Activated T-helper 2 cell treated with anti-CD3 and anti-CD28 coated beads, Interferon-gamma antibody, Interleukin-2, Interleukin-4, amounts not matched to agents 10 μg/mL and 5 μg/mL and 100 μg/mL, durations not matched to agents 14 hours and 24 hours and 36 hours (primary cell): ENCODE measurements at regions not wholly inside any gene's neighbourhood (a gene's known extent, or its start where the extent isn't known, plus 50 kb on each side); places are given as distances from the start of the nearest gene placed in this dataset.
A peak's percentile ranks its signal among the peaks of the same experiment; 100 is the strongest.

Experiments
- DNase-seq: peaks from one replicate; pipeline ENCODE4 v3.0.0; 2021; ENCODE audit warnings: low spot score
- H3K27ac Mint-ChIP-seq: one replicate; pipeline ENCODE4 v1.8.0; 2021; ENCODE audit warnings: mixed read lengths
- H3K27me3 Mint-ChIP-seq: one replicate; pipeline ENCODE4 v1.8.0; 2021; ENCODE audit warnings: low read depth, mixed read lengths
- H3K36me3 Mint-ChIP-seq: one replicate; pipeline ENCODE4 v1.8.0; 2021; ENCODE audit warnings: low read depth, mixed read lengths
- H3K4me1 Mint-ChIP-seq: one replicate; pipeline ENCODE4 v1.8.0; 2021; ENCODE audit warnings: low read depth, mixed read lengths
- H3K4me3 Mint-ChIP-seq: one replicate; pipeline ENCODE4 v1.8.0; 2021; ENCODE audit warnings: low read depth, mild to moderate bottlenecking, moderate library complexity, mixed read lengths
- H3K9me3 Mint-ChIP-seq: one replicate; pipeline ENCODE4 v1.8.0; 2021; ENCODE audit warnings: mixed read lengths
- intact Hi-C: fragments of 100-400 bp; cut with micrococcal nuclease; formaldehyde crosslinking; loops from one replicate; pipeline ENCODE4 v1.15.1; 2023

- intact Hi-C loops, result loop anchor here (10.0 kb wide), 2 partner anchors 166 to 334 kb away; no protein-coding TSS in a partner anchor
- no peak for DNase-seq
- Mint-ChIP-seq H3K27me3 (peaks cover 3% of the 10 kb centered on the region), H3K36me3 (no peaks in the 10 kb centered on the region), H3K9me3 (peaks cover 16% of the 10 kb centered on the region), H3K4me1 (peaks cover 14% of the 10 kb centered on the region), H3K4me3 (no peak overlapping the region), H3K27ac (no peak overlapping the region)
Measured at GRCh38 chr2:206368484-206368883, 74.8 kb upstream of the ADAM23 start.

GRCh38 chr2:206368933-206369569 is 74.3 kb upstream of the ADAM23 start:
- H3K36me3 Mint-ChIP-seq, result no peaks in the 10 kb centered on the region
- peaks cover 16% of the 10 kb centered on the region for H3K9me3 Mint-ChIP-seq
- peaks cover 13% of the 10 kb centered on the region for H3K4me1 Mint-ChIP-seq
- DNase-seq, result no peak
- peak overlapping the region; percentile 54 for H3K27ac Mint-ChIP-seq
- H3K4me3 Mint-ChIP-seq, result no peak overlapping the region
- peaks cover 5% of the 10 kb centered on the region for H3K27me3 Mint-ChIP-seq
- intact Hi-C loops, result loop anchor here (10.0 kb wide), 2 partner anchors 166 to 334 kb away; no protein-coding TSS in a partner anchor

- H3K27me3 Mint-ChIP-seq, result peaks cover 9% of the 10 kb centered on the region
- H3K9me3 Mint-ChIP-seq, result peaks cover 19% of the 10 kb centered on the region
- intact Hi-C loops, result no loop called here
- DNase-seq, result no peak
- H3K36me3 Mint-ChIP-seq, result no peaks in the 10 kb centered on the region
- H3K4me3 Mint-ChIP-seq, result no peak overlapping the region
- no peaks in the 10 kb centered on the region for H3K4me1 Mint-ChIP-seq
- H3K27ac Mint-ChIP-seq, result no peak overlapping the region
Measured at GRCh38 chr2:206375956-206376355, 67.4 kb upstream of the ADAM23 start.

- intact Hi-C loops, result no loop called here
- no peak for DNase-seq
- peaks cover 7% of the 10 kb centered on the region for H3K27me3 Mint-ChIP-seq
- no peaks in the 10 kb centered on the region for H3K4me1 Mint-ChIP-seq
- H3K9me3 Mint-ChIP-seq, result peaks cover 9% of the 10 kb centered on the region
- H3K36me3 Mint-ChIP-seq, result no peaks in the 10 kb centered on the region
- no peak overlapping the region for H3K27ac Mint-ChIP-seq
- H3K4me3 Mint-ChIP-seq, result no peak overlapping the region
Measured at GRCh38 chr2:206378835-206379234, 64.5 kb upstream of the ADAM23 start.

GRCh38 chr2:206379266-206379665 is 64.1 kb upstream of the ADAM23 start:
- no peak for DNase-seq
- peaks cover 11% of the 10 kb centered on the region for H3K9me3 Mint-ChIP-seq
- H3K4me1 Mint-ChIP-seq, result no peaks in the 10 kb centered on the region
- H3K4me3 Mint-ChIP-seq, result no peak overlapping the region
- H3K27me3 Mint-ChIP-seq, result peaks cover 4% of the 10 kb centered on the region
- intact Hi-C loops, result no loop called here
- no peaks in the 10 kb centered on the region for H3K36me3 Mint-ChIP-seq
- H3K27ac Mint-ChIP-seq, result no peak overlapping the region

- Mint-ChIP-seq H3K27me3 (peaks cover 4% of the 10 kb centered on the region), H3K36me3 (no peaks in the 10 kb centered on the region), H3K4me3 (no peak overlapping the region), H3K9me3 (peaks cover 12% of the 10 kb centered on the region), H3K4me1 (no peaks in the 10 kb centered on the region), H3K27ac (no peak overlapping the region)
- no peak for DNase-seq
- intact Hi-C loops, result no loop called here
Measured at GRCh38 chr2:206379886-206380285, 63.4 kb upstream of the ADAM23 start.

GRCh38 chr2:206381881-206382280 is 61.5 kb upstream of the ADAM23 start:
- no peaks in the 10 kb centered on the region for H3K4me1 Mint-ChIP-seq
- peaks cover 4% of the 10 kb centered on the region for H3K27me3 Mint-ChIP-seq
- H3K4me3 Mint-ChIP-seq, result no peak overlapping the region
- H3K36me3 Mint-ChIP-seq, result no peaks in the 10 kb centered on the region
- DNase-seq, result no peak
- intact Hi-C loops, result no loop called here
- H3K9me3 Mint-ChIP-seq, result peaks cover 7% of the 10 kb centered on the region
- no peak overlapping the region for H3K27ac Mint-ChIP-seq

GRCh38 chr2:206383669-206384068 is 59.7 kb upstream of the ADAM23 start:
- intact Hi-C loops, result no loop called here
- H3K9me3 Mint-ChIP-seq, result peaks cover 7% of the 10 kb centered on the region
- no peaks in the 10 kb centered on the region for H3K36me3 Mint-ChIP-seq
- no peaks in the 10 kb centered on the region for H3K4me1 Mint-ChIP-seq
- DNase-seq, result no peak
- no peak overlapping the region for H3K4me3 Mint-ChIP-seq
- H3K27me3 Mint-ChIP-seq, result peaks cover 4% of the 10 kb centered on the region
- H3K27ac Mint-ChIP-seq, result no peak overlapping the region

- intact Hi-C loops, result loop anchor here (5.0 kb wide), 1 partner anchor 1759 kb away; the partner anchor contains the start of gene CRYGB
- Mint-ChIP-seq H3K36me3 (no peaks in the 10 kb centered on the region), H3K4me3 (no peak overlapping the region), H3K27ac (no peak overlapping the region), H3K9me3 (peaks cover 7% of the 10 kb centered on the region), H3K27me3 (no peaks in the 10 kb centered on the region), H3K4me1 (no peaks in the 10 kb centered on the region)
- DNase-seq, result no peak
Measured at GRCh38 chr2:206387808-206388207, 55.5 kb upstream of the ADAM23 start.

- intact Hi-C loops, result loop anchor here (5.0 kb wide), 1 partner anchor 1759 kb away; the partner anchor contains the start of gene CRYGB
- Mint-ChIP-seq H3K36me3 (no peaks in the 10 kb centered on the region), H3K4me3 (no peak overlapping the region)
Measured at GRCh38 chr2:206388698-206389097, 54.6 kb upstream of the ADAM23 start.

GRCh38 chr2:206389164-206389563 is 54.2 kb upstream of the ADAM23 start:
- intact Hi-C loops, result loop anchor here (5.0 kb wide), 1 partner anchor 1758 kb away; the partner anchor contains the start of gene CRYGB
- H3K9me3 Mint-ChIP-seq, result peaks cover 6% of the 10 kb centered on the region
- H3K4me3 Mint-ChIP-seq, result no peak overlapping the region
- H3K27ac Mint-ChIP-seq, result no peak overlapping the region
- H3K4me1 Mint-ChIP-seq, result no peaks in the 10 kb centered on the region
- H3K36me3 Mint-ChIP-seq, result no peaks in the 10 kb centered on the region
- DNase-seq, result no peak
- H3K27me3 Mint-ChIP-seq, result no peaks in the 10 kb centered on the region

More at GRCh38 chr2:206388698-206389097, 54.6 kb upstream of the ADAM23 start:
- no peaks in the 10 kb centered on the region for H3K4me1 Mint-ChIP-seq
- no peaks in the 10 kb centered on the region for H3K27me3 Mint-ChIP-seq
- DNase-seq, result no peak
- no peak overlapping the region for H3K27ac Mint-ChIP-seq
- peaks cover 7% of the 10 kb centered on the region for H3K9me3 Mint-ChIP-seq

GRCh38 chr2:206390181-206390580 is 53.2 kb upstream of the ADAM23 start:
- Mint-ChIP-seq H3K36me3 (no peaks in the 10 kb centered on the region), H3K9me3 (peaks cover 4% of the 10 kb centered on the region), H3K27me3 (no peaks in the 10 kb centered on the region), H3K4me1 (no peaks in the 10 kb centered on the region), H3K27ac (no peak overlapping the region), H3K4me3 (no peak overlapping the region)
- intact Hi-C loops, result loop anchor here (5.0 kb wide), 1 partner anchor 167 kb away; no protein-coding TSS in a partner anchor
- DNase-seq, result no peak

GRCh38 chr2:206392118-206392517 is 51.2 kb upstream of the ADAM23 start:
- no peak for DNase-seq
- no peak overlapping the region for H3K4me3 Mint-ChIP-seq
- H3K4me1 Mint-ChIP-seq, result no peaks in the 10 kb centered on the region
- H3K27ac Mint-ChIP-seq, result no peak overlapping the region
- H3K27me3 Mint-ChIP-seq, result no peaks in the 10 kb centered on the region
- no peaks in the 10 kb centered on the region for H3K36me3 Mint-ChIP-seq
- H3K9me3 Mint-ChIP-seq, result no peaks in the 10 kb centered on the region
- intact Hi-C loops, result loop anchor here (5.0 kb wide), 1 partner anchor 165 kb away; no protein-coding TSS in a partner anchor
